Glomerular endothelial cell (primary cell): ENCODE measurements at regions not wholly inside any gene's neighbourhood (a gene's known extent, or its start where the extent isn't known, plus 50 kb on each side); places are given as distances from the start of the nearest gene placed in this dataset.
"Not testable (repeated sequence)": the region's sequence is repeated elsewhere in the genome, so short reads cannot be mapped to it uniquely, and the experiment has no call there.

Experiments
- DNase-seq: peaks from one replicate; pipeline ENCODE4 v3.0.0-alpha.2; 2011; ENCODE audit warnings: low read depth, low spot score; ENCODE audit errors: extremely low read depth

DNA sequence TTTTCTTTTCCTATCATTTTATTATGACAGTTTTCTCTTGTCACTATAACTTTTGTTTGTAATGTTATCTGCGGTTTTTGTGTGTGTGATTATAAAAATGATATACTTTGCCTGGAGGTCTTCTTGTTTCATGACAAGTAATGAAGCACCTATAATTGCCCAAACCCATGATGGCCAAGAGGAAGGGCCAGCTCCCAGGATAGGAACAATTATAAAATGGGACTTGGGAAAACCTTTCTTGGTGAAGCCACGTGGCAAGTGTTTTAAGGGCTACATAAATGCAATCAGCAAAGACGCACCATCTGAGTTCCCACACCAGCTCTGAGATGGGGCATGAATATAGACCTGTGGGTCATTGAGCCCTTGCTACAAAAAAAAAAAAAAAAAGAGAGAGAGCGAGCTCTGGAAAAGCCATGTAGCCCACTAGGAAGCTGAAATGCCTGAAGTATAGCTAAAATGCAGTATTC, 462.6 kb upstream of the RUNX1 start:
- no peak for DNase-seq

DNA sequence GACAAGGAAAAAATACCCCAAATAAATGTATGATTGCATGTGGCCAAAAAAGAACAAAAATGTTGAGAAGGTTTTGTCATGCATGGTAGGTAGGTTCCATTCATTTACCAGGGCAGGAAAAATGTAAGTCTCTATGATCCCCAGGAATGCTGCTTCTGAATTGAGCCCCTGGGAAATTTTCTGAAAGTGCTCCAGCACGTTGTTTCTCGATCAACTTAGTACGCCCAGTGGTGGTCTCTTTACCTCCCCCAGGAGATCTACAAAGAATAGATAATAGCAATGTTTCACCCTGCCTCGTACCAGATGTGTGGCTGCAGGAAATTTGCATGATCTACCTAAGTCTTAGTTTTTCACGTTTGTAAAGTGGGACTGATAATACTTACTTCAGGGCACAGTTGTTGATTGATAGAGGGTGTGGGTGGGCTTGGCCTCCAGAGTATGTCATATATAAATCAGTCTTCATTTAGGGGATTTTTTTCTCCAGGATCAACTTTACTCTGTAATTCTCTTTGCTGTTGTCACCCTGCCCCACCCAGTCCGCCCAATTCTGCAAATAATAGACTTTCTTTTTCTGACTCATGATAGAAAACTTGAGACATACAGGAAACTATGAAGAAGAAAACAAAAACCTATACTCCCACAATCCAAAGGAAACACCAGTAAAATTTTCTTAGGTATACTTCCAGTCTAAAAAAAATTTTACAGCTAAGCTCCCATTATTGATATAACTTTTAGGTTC, 462.0 kb upstream of the RUNX1 start:
- no peak for DNase-seq

DNA sequence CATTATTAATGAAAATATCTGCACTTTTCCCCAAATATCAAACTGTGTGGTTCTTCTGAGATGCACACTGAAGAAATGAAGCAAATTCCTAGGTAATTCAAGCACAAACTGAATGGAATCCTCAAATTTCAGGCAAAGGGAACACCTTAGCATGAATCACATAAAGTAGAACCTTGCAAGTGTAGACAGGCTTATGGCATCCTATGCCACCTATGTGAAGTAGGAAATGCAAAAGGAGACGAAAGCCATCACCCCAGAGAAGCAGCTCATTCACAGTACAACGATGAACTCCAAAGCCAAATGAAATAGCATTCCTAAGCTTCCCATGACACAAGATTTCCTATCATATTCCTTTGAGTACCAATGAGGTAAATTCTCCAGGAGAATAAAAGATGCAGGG, 461.2 kb upstream of the RUNX1 start:
- no peak for DNase-seq

DNA sequence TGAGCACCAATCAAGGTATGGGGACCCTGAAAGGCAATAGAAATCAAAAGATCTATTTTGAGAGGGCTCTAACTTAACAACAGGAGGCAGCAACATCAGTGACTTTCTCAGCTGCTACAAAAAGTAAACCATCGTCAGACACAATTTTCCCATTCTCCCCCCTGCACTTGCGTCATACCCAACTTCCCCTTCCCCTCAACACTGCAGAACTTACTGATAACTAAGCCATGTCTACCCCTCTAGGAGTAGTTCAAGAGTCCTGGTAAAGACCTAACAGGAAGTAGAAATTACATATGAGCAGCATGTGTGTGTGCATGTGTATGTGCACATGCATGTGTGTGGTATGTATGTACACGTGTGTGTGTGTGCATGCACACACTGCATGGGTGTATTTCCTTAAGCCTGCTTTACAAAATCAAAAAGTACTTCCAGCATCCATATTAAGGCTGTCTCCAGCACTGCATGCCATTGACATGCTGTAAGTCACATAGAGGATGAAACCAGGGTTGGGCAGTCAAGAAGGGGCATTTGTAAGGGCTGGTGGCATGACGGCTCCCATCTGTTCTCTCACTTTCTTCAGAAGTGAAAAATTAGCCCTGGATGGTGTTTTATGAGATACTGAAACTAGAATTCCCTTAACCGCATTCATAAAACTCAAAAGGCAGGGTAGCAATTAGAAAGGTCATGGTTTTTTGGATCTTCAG, 460.1 kb upstream of the RUNX1 start:
- no peak for DNase-seq

DNA sequence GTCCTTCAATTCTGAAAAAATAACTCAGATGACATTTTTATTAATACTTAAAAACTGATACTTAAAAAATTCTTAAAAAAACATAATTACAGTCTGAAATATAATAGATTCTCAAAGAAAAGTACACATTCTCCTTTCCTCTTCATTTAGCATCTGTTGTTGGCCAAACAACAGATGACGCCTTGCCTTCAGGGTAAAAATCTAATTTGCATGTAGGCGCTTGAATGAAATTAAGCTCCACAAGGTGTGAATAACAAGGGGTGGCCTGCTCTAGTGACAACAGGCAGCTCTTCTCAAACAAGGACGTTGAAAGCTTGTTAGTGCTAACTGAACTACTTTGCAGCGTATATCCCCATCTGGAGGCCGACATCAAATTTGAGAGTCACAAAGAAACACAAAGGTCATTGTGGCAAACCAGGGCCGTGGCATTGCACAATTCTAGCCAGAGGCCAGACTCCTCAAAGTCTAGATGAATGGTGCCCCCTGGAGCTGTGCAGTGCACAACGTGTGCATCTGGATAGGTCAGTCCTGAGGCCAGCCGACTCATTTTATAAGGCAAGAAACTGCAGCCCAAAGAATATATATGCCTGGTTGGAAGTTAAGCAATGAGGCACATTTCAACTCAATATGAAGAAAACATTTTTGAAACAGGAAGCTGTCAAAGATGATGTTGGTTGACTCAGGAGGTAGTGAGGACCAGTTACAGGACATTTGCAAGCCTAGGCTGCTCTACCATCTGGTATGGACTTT, 459.2 kb upstream of the RUNX1 start:
- DNase-seq: no peak

DNA sequence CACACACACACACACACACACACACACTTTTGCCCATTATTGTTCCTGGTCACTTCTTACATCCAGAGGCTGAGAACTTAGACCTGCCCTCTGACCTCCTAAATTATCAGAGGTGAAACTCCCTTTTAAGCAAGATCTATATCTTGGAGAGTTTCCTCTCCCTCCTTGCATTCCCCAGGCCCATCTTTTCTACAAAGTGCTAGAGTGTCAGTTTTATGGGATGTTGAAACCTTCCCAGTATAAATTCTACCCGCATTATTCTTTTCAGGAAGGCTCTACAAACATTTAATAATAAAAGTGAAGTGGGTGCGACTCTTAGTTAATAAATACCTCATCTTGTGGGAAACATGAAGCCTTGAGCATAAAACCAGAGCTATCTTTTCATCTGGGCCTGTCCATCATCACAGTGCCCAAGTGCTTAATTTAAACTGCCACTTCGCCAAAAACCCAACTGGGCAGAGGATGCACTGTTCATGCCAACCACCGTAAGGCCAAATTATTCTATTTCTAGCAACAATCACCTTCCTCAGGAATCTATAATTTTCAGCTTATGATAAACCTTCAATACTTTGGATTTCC, 458.2 kb upstream of the RUNX1 start:
- no peak for DNase-seq

DNA sequence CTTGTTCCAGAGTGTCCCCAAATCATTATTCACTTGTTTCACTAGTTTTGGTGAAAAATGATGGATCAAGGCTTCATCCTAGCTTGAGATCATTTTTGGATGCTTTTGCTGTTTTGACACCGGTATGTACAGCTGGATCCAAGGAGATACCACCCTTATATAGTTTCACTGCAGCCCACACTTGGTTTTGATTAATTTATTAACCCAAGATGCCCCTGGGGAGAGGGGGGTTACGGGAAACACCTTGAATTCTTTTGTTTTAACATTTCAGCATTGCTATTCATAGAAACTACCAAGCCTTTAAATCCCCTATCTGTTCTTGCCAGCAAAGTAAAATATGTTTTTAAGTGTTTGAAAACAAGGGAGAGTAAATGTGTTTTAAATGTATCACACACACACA, 457.7 kb upstream of the RUNX1 start:
- no peak for DNase-seq

DNA sequence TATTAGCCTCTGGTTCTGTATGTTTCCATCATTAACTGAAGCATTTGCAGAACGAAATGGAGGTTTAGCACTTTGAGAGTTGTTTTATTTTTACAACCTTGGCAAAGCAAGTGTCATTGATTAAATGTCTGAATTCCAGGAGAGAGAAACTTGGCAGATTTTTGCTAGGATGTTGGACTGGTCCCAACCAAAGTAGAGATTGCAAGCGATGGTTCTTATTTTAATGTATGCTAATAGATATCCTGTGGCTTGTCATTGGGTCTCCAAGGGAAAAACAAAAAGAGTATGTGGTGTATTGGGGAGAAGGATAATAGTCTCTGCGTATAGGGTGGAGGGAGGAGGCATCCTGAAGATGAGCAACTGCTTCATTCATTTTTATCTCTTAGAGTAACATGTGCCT, 457.2 kb upstream of the RUNX1 start:
- no peak for DNase-seq

DNA sequence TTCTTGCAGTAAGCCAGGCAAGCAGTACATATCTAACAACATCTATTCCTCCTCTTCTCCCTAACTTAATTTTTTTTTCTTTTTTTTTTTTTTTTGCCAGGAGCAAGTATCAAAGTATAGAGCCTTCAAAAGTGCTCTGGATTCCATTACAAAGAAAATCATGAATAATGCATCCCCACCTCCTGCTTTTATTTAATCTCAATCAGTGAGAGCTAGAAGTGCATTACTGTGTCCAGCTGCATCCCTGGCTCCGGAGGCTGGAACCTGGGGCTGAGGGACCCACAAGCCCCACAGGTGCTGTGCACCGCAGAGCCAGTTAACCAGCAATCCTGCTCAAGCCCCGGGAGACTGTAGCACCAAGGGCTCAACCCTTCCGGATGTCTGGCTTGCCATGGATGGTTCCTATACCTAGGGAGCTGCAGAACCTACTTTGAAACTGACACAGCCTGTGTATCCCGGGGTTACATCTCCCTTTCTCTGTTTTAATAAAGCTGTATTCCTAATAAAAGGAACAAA, 455.9 kb upstream of the RUNX1 start:
- DNase-seq: no peak

DNA sequence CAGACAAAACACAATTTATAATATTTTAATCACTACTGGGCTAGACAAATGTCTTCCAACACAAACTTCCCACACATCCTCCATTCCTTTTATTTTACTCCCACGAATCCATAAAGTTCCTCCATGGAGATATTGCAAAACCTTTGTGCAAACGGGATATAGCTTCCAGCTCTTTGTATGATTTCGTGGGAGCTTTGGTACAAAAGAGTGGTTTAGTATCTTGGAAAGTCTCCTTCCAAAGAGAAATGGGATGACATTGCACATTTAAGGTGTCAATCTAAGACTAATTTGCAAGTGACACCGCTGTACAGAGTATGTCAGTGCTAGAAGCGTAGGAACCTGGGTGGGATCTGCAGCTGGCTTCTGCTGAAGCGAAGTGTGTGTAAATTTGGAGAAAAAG, 455.2 kb upstream of the RUNX1 start:
- DNase-seq: no peak

DNA sequence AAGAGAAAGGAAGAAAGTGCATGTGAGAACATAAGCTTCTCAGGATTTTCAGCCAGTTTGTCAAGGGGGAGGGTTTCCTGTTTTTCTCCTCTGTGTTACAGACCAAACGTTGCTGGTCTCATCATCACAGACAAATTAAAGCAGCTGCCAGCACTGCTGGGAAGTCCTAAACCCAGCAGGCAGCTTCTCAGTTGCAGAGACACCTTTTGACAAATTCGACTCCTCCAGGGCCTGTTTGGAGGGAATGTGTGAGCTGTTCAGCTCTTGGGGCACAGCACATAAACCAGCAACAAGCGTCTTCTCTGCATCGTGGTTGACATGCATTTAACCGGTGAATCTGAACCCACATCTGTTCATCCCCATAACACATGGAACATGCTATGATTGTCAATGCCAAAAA, 454.6 kb upstream of the RUNX1 start:
- no peak for DNase-seq

DNA sequence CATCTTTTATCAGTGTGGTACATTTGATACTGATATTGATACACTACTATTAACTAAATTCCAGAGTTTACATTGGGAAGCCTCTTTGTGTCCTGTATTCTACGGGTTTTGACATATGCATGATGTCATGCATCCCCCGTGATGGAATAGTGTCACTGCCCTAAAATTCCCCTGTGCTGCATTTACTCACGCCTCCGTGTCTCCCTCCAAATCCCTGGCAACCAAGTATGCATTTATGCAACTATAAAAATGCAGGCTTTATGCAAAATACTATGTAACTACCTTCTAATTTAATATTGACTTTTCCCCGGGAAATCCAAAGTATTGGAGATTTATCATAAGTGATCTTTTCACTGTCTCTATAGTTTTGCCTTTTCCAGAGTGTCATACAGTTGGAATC, 453.7 kb upstream of the RUNX1 start:
- no peak for DNase-seq

DNA sequence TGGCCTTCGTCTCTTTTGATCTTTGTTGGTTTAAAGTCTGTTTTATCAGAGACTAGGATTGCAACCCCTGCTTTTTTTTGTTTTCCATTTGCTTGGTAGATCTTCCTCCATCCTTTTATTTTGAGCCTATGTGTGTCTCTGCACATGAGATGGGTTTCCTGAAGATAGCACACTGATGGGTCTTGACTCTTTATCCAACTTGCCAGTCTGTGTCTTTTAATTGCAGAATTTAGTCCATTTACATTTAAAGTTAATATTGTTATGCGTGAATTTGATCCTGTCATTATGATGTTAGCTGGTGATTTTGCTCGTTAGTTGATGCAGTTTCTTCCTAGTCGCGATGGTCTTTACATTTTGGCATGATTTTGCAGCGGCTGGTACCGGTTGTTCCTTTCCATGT, 448.4 kb upstream of the RUNX1 start:
- not testable (repeated sequence) for DNase-seq

DNA sequence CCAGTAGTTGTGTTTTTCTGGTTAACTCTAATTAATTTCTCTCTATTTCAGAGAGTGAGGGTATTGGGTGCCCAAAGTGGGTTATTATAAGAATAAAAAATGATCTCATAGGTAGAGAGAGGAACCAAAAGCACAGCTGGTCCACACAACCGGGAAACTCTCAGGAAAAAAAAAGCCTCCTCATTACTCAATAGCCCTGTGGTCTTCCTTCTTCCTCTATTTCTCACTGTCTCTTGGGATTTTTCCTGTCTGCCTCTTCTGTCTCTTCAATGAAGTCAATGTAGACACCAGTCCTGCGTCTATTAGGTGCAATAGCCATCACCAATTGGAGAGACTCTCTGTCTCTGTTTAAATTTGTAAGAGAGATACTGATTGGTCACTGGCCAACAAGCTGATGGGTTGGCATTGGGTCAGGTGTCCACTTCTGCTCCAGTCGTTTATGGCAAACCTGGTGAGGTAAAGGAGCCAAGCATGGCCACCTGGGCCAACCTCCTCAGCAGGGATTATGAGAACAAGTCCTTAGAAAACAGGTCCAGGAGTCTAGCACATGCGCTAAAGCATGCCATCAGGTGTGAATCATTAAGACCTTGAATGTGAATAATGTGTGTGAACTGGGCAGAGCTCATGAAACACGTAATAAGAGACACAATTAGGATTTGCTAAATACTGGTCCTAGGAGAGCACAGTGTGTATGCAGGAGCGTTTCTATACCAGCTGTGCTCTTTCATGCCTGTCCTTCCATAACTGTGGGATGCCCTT, 443.0 kb upstream of the RUNX1 start:
- no peak for DNase-seq

DNA sequence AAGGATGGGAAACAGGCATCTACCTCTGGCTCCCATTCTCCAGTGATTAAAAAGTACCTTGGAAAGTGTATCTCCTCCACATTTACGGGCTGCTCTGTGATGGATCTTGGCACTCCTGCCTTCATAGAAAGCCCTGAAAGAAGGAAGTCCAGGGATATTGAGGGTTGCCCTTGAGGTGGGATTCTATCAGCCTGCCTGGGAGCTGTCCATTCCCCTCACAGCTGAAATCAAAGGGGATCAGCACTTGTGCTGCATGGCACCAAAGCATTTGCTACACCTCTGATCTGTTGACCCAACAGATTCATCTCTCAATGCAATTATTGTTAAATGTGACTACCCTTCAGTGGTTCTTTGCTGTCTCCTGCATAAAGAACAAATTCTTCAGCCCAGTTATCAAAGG, 442.0 kb upstream of the RUNX1 start:
- DNase-seq: no peak

DNA sequence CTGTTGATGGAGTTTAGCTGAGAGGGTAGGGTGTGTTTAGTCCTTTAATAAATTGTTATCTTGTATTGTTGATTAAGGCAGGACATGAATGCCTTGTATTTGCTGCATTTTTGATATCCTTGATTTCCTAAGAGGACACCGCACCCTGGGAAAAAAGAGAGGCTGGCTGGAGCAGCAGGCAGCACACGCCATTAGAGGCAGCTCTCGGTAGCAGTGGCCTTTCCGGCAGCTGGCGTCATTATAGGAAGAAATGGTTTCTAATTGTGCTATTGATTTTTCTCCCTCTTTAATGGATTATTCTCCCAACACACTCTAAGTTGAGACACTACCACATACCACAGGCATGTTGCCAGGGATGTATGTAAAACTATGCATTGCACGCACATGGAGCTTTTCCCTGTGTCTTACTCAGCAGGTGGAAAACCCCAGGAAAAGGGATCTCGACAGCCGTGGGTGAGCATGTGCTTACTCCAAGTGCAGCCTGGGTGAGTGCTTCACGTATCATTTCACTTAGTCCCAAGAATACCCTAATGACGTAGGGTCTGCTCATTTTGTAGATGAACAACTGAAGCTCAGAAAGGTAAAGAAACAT, 440.4 kb upstream of the RUNX1 start:
- DNase-seq: no peak

DNA sequence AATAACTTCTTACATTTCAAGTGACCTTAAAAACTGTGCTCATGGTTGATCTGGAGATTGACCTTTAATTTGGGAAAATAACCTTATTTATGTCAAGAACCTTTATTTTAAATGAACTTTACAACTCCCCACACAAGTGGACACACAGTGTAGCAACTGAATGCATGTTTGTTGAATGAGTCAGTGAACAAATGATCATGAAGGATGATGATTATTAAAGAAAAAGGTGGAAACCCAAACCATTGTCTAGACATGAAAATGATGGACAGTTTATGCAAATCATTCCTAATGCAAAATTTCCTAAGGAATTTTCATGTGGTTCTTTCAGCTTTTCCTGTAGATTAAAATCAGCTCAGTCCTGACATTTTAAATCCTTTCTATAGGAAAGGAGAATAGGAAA, 439.8 kb upstream of the RUNX1 start:
- DNase-seq: no peak

DNA sequence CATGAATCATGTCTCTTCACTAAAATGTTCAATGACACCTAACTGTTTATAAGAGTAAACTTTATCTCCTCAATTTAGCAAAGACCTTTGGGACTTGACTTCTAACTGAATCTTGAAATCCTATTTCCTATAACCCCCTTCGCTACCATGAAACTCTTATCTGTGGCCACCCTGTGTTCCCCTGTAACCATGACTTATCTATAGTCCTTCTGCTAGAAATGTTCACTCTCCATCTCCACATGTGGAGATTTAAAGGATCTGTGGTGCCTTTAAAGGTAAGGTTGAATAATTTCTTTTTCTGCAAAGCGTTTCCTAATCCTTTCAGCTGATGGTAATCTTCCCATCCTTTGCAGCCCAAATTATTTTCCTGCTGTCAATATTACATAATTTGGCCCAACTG, 436.3 kb upstream of the RUNX1 start:
- no peak for DNase-seq

DNA sequence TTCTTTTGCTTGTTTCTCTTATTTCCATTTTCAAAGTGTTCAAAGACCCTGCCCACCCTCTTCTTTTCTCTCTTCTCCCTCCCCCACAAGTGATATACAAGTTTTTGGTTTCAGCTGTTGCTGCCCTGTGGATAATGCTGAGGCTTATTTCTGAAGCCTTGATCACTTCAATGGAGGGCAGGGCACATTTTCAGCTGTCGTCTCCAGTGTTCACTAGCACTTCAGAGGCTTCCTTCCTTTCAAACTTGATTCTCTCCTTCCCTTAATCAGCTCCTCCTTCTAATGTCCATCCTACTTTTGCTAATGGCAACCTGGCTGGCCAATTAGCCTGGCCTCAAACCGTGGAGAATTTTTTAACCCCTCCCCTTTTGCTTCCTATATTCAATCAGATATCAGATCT, 435.7 kb upstream of the RUNX1 start:
- no peak for DNase-seq

DNA sequence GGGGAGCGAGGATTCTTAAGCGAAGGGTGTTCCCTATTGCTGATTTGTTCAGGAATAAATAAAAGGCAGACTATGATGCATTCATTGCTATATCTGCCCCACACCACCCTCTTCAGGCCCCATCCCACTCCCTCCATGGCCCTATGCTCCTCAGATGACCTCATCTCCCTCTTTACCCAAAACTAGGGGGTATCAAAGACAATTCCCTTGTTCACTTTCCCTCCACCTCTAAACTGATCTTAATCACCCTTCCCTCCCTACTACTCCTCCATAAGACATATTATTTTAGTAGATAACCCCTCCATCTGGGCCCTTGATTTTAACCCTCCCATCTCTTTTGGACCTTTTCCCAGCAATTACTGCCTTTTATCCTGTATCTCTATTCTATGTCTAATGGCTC, 434.9 kb upstream of the RUNX1 start:
- DNase-seq: no peak
